Smooth muscle cell (in vitro differentiated cells): ENCODE measurements at regions not wholly inside any gene's neighbourhood (a gene's known extent, or its start where the extent isn't known, plus 50 kb on each side); places are given as distances from the start of the nearest gene placed in this dataset.

Experiments
- DNase-seq: peaks from one replicate; lab custom pipeline; 2025; ENCODE audit not compliant: unreplicated experiment; lab: John Stamatoyannopoulos, UW
- H2AFZ ChIP-seq: fragments of 200-600 bp; sonication (generic); 2 replicates; pipeline ENCODE4 v1.6.0; 2016; ENCODE audit warnings: antibody characterized with exemption, low read depth, mild to moderate bottlenecking
- H3F3A ChIP-seq: fragments of 200-600 bp; sonication (generic); 2 replicates; pipeline ENCODE4 v1.6.0; 2017; ENCODE audit warnings: antibody characterized with exemption, low read depth
- H3K27ac ChIP-seq: fragments of 200-600 bp; sonication (generic); 2 replicates; pipeline ENCODE4 v1.5.1; 2016; ENCODE audit warnings: low read depth, mild to moderate bottlenecking
- H3K27me3 ChIP-seq: fragments of 200-600 bp; sonication (generic); 2 replicates; pipeline ENCODE4 v1.6.1; 2016; ENCODE audit warnings: low read depth, mild to moderate bottlenecking
- H3K36me3 ChIP-seq: fragments of 200-600 bp; sonication (generic); 2 replicates; pipeline ENCODE4 v1.5.1; 2016; ENCODE audit warnings: low read depth
- H3K4me1 ChIP-seq: fragments of 200-600 bp; sonication (generic); 2 replicates; pipeline ENCODE4 v1.5.1; 2016; ENCODE audit warnings: low read depth
- H3K4me2 ChIP-seq: fragments of 200-600 bp; sonication (generic); 2 replicates; pipeline ENCODE4 v1.6.0; 2016; ENCODE audit warnings: mild to moderate bottlenecking
- H3K4me3 ChIP-seq: fragments of 200-600 bp; sonication (generic); 2 replicates; pipeline ENCODE4 v1.5.1; 2016; ENCODE audit warnings: mild to moderate bottlenecking
- H3K79me2 ChIP-seq: fragments of 200-600 bp; sonication (generic); 2 replicates; pipeline ENCODE4 v1.6.0; 2016; ENCODE audit warnings: low read depth, mild to moderate bottlenecking
- H3K9ac ChIP-seq: fragments of 200-600 bp; sonication (generic); 2 replicates; pipeline ENCODE4 v1.6.0; 2016; ENCODE audit warnings: low read depth
- H3K9me3 ChIP-seq: fragments of 200-600 bp; sonication (generic); replicated peaks from 2 replicates; pipeline ENCODE4 v1.5.1; 2016; ENCODE audit warnings: low read depth
- H4K20me1 ChIP-seq: fragments of 200-600 bp; sonication (generic); 2 replicates; pipeline ENCODE4 v1.6.0; 2016; ENCODE audit warnings: low read depth
- CTCF ChIP-seq: fragments of 200-600 bp; sonication (generic); IDR thresholded peaks from 2 replicates; pipeline ENCODE4 v1.5.1; 2017; ENCODE audit warnings: borderline replicate concordance, mild to moderate bottlenecking, antibody characterized with exemption; ENCODE audit not compliant: insufficient read depth, poor library complexity, severe bottlenecking
- WGBS: methylation state at CpG from one replicate; pipeline ENCODE4 v1.1.7; 2016; ENCODE audit warnings: low lambda C conversion rate; 5-methylcytosine and 5-hydroxymethylcytosine counted together

- WGBS = 85% methylated on average over 3 of the region's 3 CpGs
- no peaks in the 10 kb centered on the region for H3K4me1 ChIP-seq
- no peak for DNase-seq
- no peaks in the 10 kb centered on the region for H3K27me3 ChIP-seq
- H3K4me2 ChIP-seq = no peak overlapping the region
- H4K20me1 ChIP-seq = no peaks in the 10 kb centered on the region
- H3K9ac ChIP-seq = no peak overlapping the region
- H3K79me2 ChIP-seq = no peaks in the 10 kb centered on the region
- H2AFZ ChIP-seq = no peak overlapping the region
- H3F3A ChIP-seq = no peaks in the 10 kb centered on the region
- TF ChIP-seq CTCF = no peak
- no peak overlapping the region for H3K4me3 ChIP-seq
- H3K36me3 ChIP-seq = no peaks in the 10 kb centered on the region
- H3K9me3 ChIP-seq = no peaks in the 10 kb centered on the region
- H3K27ac ChIP-seq = no peak overlapping the region
Observed at GRCh38 chrX:39883666-39884065, 214.1 kb downstream of the BCOR start.

GRCh38 chrX:39886282-39886681, 211.5 kb downstream of the BCOR start:
- no peaks in the 10 kb centered on the region for H3K4me1 ChIP-seq
- no peak overlapping the region for H3K4me2 ChIP-seq
- no peak overlapping the region for H2AFZ ChIP-seq
- H3K27me3 ChIP-seq = no peaks in the 10 kb centered on the region
- H3K9ac ChIP-seq = no peak overlapping the region
- H4K20me1 ChIP-seq = no peaks in the 10 kb centered on the region
- H3F3A ChIP-seq = no peaks in the 10 kb centered on the region
- no peak overlapping the region for H3K4me3 ChIP-seq
- 81% methylated on average over 3 of the region's 3 CpGs for WGBS
- no peaks in the 10 kb centered on the region for H3K9me3 ChIP-seq
- no peaks in the 10 kb centered on the region for H3K79me2 ChIP-seq
- H3K27ac ChIP-seq = no peak overlapping the region
- H3K36me3 ChIP-seq = no peaks in the 10 kb centered on the region
- DNase-seq = no peak
- TF ChIP-seq CTCF = no peak

GRCh38 chrX:39888730-39889129, 209.0 kb downstream of the BCOR start:
- H3K9me3 ChIP-seq = no peaks in the 10 kb centered on the region
- no peaks in the 10 kb centered on the region for H3K4me1 ChIP-seq
- no peak overlapping the region for H3K9ac ChIP-seq
- no peak overlapping the region for H3K4me3 ChIP-seq
- no peak overlapping the region for H2AFZ ChIP-seq
- H3K4me2 ChIP-seq = no peak overlapping the region
- H3K79me2 ChIP-seq = no peaks in the 10 kb centered on the region
- H3K27me3 ChIP-seq = no peaks in the 10 kb centered on the region
- no peaks in the 10 kb centered on the region for H3F3A ChIP-seq
- no peaks in the 10 kb centered on the region for H3K36me3 ChIP-seq
- no peaks in the 10 kb centered on the region for H4K20me1 ChIP-seq
- no peak for DNase-seq
- WGBS = 100% methylated on average over 1 of the region's 1 CpG
- H3K27ac ChIP-seq = no peak overlapping the region
- no peak for TF ChIP-seq CTCF

DNA sequence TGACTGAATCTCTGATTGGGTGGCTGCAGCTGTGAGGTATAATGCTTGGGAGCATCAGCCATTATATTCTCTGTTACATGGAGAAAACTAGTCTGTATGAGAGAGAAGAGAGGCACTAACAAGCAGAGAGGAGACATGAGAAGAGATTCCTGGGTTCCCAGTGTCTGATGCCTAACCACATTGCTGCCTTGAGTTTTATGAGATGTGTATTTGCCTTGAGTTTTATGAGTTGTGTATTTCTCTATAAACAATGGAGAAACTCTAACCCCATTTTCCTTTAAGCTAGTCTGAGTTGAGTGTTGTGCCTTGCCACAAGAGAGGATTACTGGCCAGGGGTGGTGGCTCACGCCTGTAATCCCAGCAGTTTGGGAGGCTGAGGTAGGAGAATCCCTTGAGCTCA, 208.1 kb downstream of the BCOR start:
- Histone ChIP-seq H3K27ac (no peak overlapping the region), H3K4me2 (no peak overlapping the region), H3F3A (no peaks in the 10 kb centered on the region), H3K79me2 (no peaks in the 10 kb centered on the region), H4K20me1 (no peaks in the 10 kb centered on the region), H3K4me1 (peaks cover 3% of the 10 kb centered on the region), H2AFZ (no peak overlapping the region), H3K9me3 (no peaks in the 10 kb centered on the region), H3K4me3 (no peak overlapping the region), H3K9ac (no peak overlapping the region), H3K36me3 (no peaks in the 10 kb centered on the region), H3K27me3 (no peaks in the 10 kb centered on the region)
- DNase-seq = no peak
- TF ChIP-seq CTCF = no peak
- 75% methylated on average over 1 of the region's 1 CpG for WGBS
